Left lung (tissue), 4 donors: ENCODE measurements at regions not wholly inside any gene's neighbourhood (a gene's known extent, or its start where the extent isn't known, plus 50 kb on each side); places are given as distances from the start of the nearest gene placed in this dataset.

Source experiments
- ATAC-seq: fragments of 200-7000 bp; cut with Tn5 transposase; one replicate; pipeline ENCODE4 v1.9.1; 2020; ENCODE audit warnings: moderate library complexity
- DNase-seq, 4 donors: peaks; one replicate each; pipeline ENCODE4 v3.0.0-alpha.2; 2013 to 2020
- H3K27ac ChIP-seq, 2 donors: fragments of 200-600 bp; sonication (generic) in 1 of 2; one replicate each; pipeline versions ENCODE4 v1.5.0 to v1.8.0; 2020 to 2021
- H3K27me3 ChIP-seq, 2 donors: fragments of 200-600 bp; sonication (generic) in 1 of 2; one replicate each; pipeline versions ENCODE4 v1.5.0 to v1.8.0; 2020 to 2021
- H3K36me3 ChIP-seq, 2 donors: fragments of 200-600 bp; sonication (generic) in 1 of 2; one replicate each; pipeline versions ENCODE4 v1.5.0 to v1.8.0; 2020 to 2021
- H3K4me1 ChIP-seq, 2 donors: fragments of 200-600 bp; one replicate each; pipeline ENCODE4 v1.8.0; 2021
- H3K4me3 ChIP-seq, 2 donors: fragments of 200-600 bp; sonication (generic) in 1 of 2; one replicate each; pipeline versions ENCODE4 v1.5.0 to v1.8.0; 2020 to 2021; ENCODE audit warnings: mild to moderate bottlenecking in 1 of 2
- H3K9me3 ChIP-seq, 2 donors: fragments of 200-600 bp; sonication (generic) in 1 of 2; one replicate each; pipeline versions ENCODE4 v1.5.0 to v1.8.0; 2020 to 2021
- CTCF ChIP-seq, 2 donors: fragments of 200-600 bp; sonication (generic) in 1 of 2; IDR thresholded peaks; one replicate each; pipeline versions ENCODE4 v1.5.0 to v1.8.0; 2021; ENCODE audit warnings: antibody characterized with exemption in 2 of 2
- intact Hi-C, 2 donors: fragments of 100-400 bp; cut with DNase I; formaldehyde crosslinking; loops; one replicate each; pipeline versions ENCODE4 v1.11.2 to v1.14.2; 2022
- donor health status: DM: no; HTN: yes; CAD: no.
- donor health status: DM: no; HTN: no; CAD: no.

DNA sequence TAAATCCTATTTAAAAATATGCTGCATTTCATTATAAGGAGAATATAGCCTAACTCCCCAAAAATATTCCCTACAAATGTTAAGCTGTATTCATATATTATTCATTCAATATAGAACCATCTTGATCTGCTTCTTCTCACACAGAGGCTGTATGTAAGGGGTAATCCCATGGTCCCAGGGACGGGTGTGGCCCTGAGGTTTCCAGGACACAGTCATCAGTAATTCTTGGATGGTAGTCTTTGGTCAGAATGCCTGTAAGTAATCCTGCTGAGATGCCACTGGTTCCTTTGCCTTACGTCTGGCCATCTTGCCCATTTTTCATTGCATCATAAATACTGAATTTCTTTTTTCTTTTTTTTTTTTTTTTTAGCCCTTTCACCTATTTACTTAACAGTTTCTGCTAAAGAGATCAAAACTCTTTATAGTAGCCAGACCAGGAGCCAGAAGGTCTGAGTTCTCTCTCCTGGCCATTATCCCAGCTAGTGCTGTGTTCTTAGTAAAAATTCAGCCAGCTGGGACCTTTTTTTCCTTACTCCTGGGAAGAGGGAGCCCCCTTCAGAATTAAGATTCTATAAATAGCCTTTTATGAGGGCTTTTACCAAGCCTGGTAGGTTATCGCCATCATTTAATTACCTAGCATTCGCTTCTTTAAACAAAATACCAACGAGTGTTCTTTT lies 134.9 kb downstream of the SOX11 start:
- Histone ChIP-seq H3K4me1 (no peaks in the 10 kb centered on the region), H3K36me3 (no peaks in the 10 kb centered on the region), H3K27me3 (no peaks in the 10 kb centered on the region), H3K27ac (no peak overlapping the region), H3K4me3 (no peak overlapping the region), H3K9me3 (peaks cover 0 to 5% of the 10 kb centered on the region in 2 donors)
- no peak for TF ChIP-seq CTCF (IDR thresholded peaks at IDR 0.05)
- no peak for ATAC-seq
- intact Hi-C loops = no loop called here
- DNase-seq = no peak

DNA sequence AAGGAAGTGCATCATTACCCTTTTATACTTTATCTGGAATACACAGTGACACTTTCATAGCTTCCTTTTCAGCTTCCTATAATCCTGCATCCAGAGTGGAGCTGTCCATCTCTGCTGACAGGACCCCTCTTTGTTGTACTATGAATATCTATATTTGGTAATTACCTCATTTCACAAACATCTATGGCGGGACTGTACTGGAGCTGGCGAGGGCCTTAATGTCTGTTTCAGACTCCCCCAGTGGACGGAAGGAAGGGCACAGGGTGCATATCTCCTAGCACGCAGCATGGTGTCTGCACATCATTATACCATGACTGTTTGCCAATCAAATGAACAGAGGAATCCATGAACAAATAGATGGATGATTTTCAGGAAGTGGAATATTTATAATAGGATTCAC lies 142.3 kb downstream of the SOX11 start:
- no peak overlapping the region for H3K4me3 ChIP-seq
- no peaks in the 10 kb centered on the region for H3K4me1 ChIP-seq
- TF ChIP-seq CTCF (IDR thresholded peaks at IDR 0.05) = no peak
- no peaks in the 10 kb centered on the region for H3K36me3 ChIP-seq
- ATAC-seq = no peak
- no peak overlapping the region for H3K27ac ChIP-seq
- DNase-seq = no peak
- intact Hi-C loops = no loop called here
- H3K27me3 ChIP-seq = no peaks in the 10 kb centered on the region
- H3K9me3 ChIP-seq = no peaks in the 10 kb centered on the region

GRCh38 chr2:5839550-5839949 lies 147.4 kb downstream of the SOX11 start:
- intact Hi-C loops = no loop called here
- DNase-seq = no peak
- Histone ChIP-seq H3K4me1 (no peaks in the 10 kb centered on the region), H3K36me3 (no peaks in the 10 kb centered on the region), H3K4me3 (no peak overlapping the region), H3K27me3 (no peaks in the 10 kb centered on the region), H3K27ac (no peak overlapping the region), H3K9me3 (no peaks in the 10 kb centered on the region)
- no peak for TF ChIP-seq CTCF (IDR thresholded peaks at IDR 0.05)
- ATAC-seq = no peak

DNA sequence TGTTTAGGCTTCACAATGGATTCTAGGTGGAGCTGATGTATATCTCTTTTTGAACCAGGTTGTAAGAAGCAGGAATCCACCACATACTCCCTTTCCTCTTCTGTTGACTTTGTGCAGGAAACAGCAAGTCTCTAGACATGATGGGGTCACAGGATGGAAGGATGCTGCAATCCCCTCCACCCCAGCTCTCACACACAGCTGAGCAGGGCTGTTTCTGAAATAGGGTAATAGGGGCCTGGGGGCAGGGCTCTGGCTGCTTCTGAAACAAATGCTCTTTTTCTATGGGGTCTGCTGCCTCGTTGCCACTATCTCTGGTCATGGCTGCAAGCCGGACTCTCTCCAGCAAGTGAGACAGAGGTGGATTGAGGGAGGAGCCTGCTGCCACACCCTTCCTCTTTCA lies 148.9 kb downstream of the SOX11 start:
- TF ChIP-seq CTCF (IDR thresholded peaks at IDR 0.05) = no peak
- no peak for DNase-seq
- Histone ChIP-seq H3K27ac (no peak overlapping the region), H3K4me1 (no peaks in the 10 kb centered on the region), H3K36me3 (no peaks in the 10 kb centered on the region), H3K27me3 (no peaks in the 10 kb centered on the region), H3K4me3 (no peak overlapping the region), H3K9me3 (no peaks in the 10 kb centered on the region)
- no peak for ATAC-seq
- intact Hi-C loops = no loop called here

GRCh38 chr2:5842326-5842725 lies 150.1 kb downstream of the SOX11 start:
- no peak for ATAC-seq
- Histone ChIP-seq H3K27ac (no peak overlapping the region), H3K4me1 (no peaks in the 10 kb centered on the region), H3K27me3 (no peaks in the 10 kb centered on the region), H3K36me3 (no peaks in the 10 kb centered on the region), H3K4me3 (no peak overlapping the region), H3K9me3 (no peaks in the 10 kb centered on the region)
- no peak for DNase-seq
- intact Hi-C loops = no loop called here
- TF ChIP-seq CTCF (IDR thresholded peaks at IDR 0.05) = no peak
